MM.1S (cell line): ENCODE measurements at regions not wholly inside any gene's neighbourhood (a gene's known extent, or its start where the extent isn't known, plus 50 kb on each side); places are given as distances from the start of the nearest gene placed in this dataset.

Experiments
- DNase-seq: peaks from one replicate; pipeline ENCODE4 v3.0.0-alpha.2; 2015
- H2AFZ ChIP-seq: fragments of 300-600 bp; sonication (generic); 2 replicates; pipeline ENCODE4 v1.6.0; 2016; ENCODE audit warnings: antibody characterized with exemption, low read length
- H3F3A ChIP-seq: fragments of 300-600 bp; sonication (generic); 2 replicates; pipeline ENCODE4 v1.6.1; 2016; ENCODE audit warnings: mild to moderate bottlenecking, antibody characterized with exemption, low read length, moderate library complexity, mixed read lengths; ENCODE audit not compliant: insufficient read depth
- H3K27ac ChIP-seq: fragments of 300-600 bp; sonication (generic); 2 replicates; pipeline ENCODE4 v1.5.1; 2016; ENCODE audit warnings: mild to moderate bottlenecking, low read length
- H3K27me3 ChIP-seq: fragments of 300-600 bp; sonication (generic); replicated peaks from 2 replicates; pipeline ENCODE4 v1.6.0; 2016; ENCODE audit warnings: low read length; ENCODE audit not compliant: insufficient read depth
- H3K36me3 ChIP-seq: fragments of 300-600 bp; sonication (generic); replicated peaks from 2 replicates; pipeline ENCODE4 v1.6.1; 2016; ENCODE audit warnings: mild to moderate bottlenecking, low read length, mixed read lengths; ENCODE audit not compliant: insufficient read depth
- H3K4me1 ChIP-seq: fragments of 300-600 bp; sonication (generic); 2 replicates; pipeline ENCODE4 v1.6.1; 2016; ENCODE audit warnings: low read length, mixed read lengths
- H3K4me2 ChIP-seq: fragments of 300-600 bp; sonication (generic); 2 replicates; pipeline ENCODE4 v1.6.0; 2016; ENCODE audit warnings: low read depth, low read length
- H3K4me3 ChIP-seq: fragments of 300-600 bp; sonication (generic); 2 replicates; pipeline ENCODE4 v1.5.1; 2016; ENCODE audit warnings: low read length, mixed read lengths
- H3K79me2 ChIP-seq: fragments of 300-600 bp; sonication (generic); 2 replicates; pipeline ENCODE4 v1.6.1; 2016; ENCODE audit warnings: mixed run types, low read length, mixed read lengths
- H3K9ac ChIP-seq: fragments of 300-600 bp; sonication (generic); 2 replicates; pipeline ENCODE4 v1.6.1; 2016; ENCODE audit warnings: low read length, mixed read lengths
- H3K9me2 ChIP-seq: fragments of 300-600 bp; sonication (generic); replicated peaks from 2 replicates; pipeline ENCODE4 v1.6.1; 2016; ENCODE audit warnings: mild to moderate bottlenecking, low read length, mixed read lengths; ENCODE audit not compliant: insufficient read depth
- H3K9me3 ChIP-seq: fragments of 300-600 bp; sonication (generic); replicated peaks from 2 replicates; pipeline ENCODE4 v1.6.1; 2016; ENCODE audit warnings: mild to moderate bottlenecking, low read length, mixed read lengths; ENCODE audit not compliant: insufficient read depth
- H4K20me1 ChIP-seq: fragments of 300-600 bp; sonication (generic); 2 replicates; pipeline ENCODE4 v1.6.1; 2016; ENCODE audit warnings: mild to moderate bottlenecking, low read length, moderate library complexity, mixed read lengths; ENCODE audit not compliant: insufficient read depth
- EZH2 ChIP-seq: fragments of 300-600 bp; sonication (generic); optimal IDR thresholded peaks from 2 replicates; pipeline ENCODE3; 2017; ENCODE audit warnings: low read depth, mild to moderate bottlenecking, antibody characterized with exemption, low read length, mixed read lengths
- EZH2phosphoT487 ChIP-seq: fragments of 300-600 bp; sonication (generic); IDR thresholded peaks from 2 replicates; pipeline ENCODE4 v1.6.1; 2018; ENCODE audit warnings: antibody characterized with exemption, low read length
- TF ChIP-seq, protein P1 (sequence below): fragments of 300-600 bp; sonication (generic); IDR thresholded peaks from 2 replicates; pipeline ENCODE4 v1.5.1; 2016; ENCODE audit warnings: antibody characterized with exemption, low read length, mixed read lengths

DNA sequence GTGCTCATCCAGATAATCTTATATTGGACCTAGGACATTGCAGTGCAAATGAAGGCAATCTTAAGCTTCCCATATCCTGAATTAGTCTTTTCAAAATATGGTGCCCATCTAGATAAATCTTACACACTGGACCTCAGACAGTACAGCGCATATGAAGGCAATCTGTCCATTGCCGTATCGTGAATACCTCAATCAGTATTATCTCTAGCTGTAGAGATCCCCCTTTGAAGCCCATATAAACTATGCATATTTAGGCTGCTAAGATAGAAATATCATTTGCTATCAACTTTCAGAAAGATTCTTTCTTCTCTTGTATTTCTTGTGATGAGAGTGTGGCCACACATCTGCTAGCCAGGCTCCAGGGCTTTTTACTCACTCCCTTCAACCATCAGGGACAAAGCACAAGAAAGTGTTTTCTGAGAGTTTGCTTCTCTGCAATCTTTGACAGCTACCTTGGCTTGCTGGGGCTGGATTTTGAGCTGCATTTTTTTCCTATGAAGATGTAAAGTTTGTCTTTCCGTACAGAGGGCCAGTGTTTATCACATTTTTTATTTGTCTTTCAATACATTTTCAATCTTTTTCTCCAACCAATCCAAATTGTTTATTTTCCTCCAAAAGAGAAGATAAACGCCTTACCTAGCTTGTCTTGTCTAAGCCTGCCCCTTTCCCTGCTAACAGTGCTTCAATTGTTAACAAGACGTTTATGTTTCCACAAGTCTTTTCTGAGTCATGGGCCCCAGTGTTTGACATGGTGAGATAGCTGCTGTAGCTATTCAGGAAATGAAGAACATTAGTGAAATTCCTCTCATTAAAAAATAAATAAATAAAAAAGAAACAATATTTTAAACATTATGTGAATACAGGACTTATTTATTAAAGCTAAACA lies 57.6 kb upstream of the FAT1 start:
- Histone ChIP-seq H3K4me2 (no peak overlapping the region), H3K9me3 (no peaks in the 10 kb centered on the region), H4K20me1 (no peaks in the 10 kb centered on the region), H3K79me2 (no peaks in the 10 kb centered on the region), H3K9me2 (no peaks in the 10 kb centered on the region), H3F3A (no peaks in the 10 kb centered on the region), H3K27me3 (no peaks in the 10 kb centered on the region), H3K4me3 (no peak overlapping the region), H3K27ac (no peak overlapping the region), H2AFZ (no peak overlapping the region), H3K36me3 (no peaks in the 10 kb centered on the region), H3K9ac (no peak overlapping the region), H3K4me1 (no peaks in the 10 kb centered on the region)
- DNase-seq, result no peak
- TF ChIP-seq EZH2, result no peak
- TF ChIP-seq EZH2phosphoT487, result no peak
- TF ChIP-seq, protein P1, sequence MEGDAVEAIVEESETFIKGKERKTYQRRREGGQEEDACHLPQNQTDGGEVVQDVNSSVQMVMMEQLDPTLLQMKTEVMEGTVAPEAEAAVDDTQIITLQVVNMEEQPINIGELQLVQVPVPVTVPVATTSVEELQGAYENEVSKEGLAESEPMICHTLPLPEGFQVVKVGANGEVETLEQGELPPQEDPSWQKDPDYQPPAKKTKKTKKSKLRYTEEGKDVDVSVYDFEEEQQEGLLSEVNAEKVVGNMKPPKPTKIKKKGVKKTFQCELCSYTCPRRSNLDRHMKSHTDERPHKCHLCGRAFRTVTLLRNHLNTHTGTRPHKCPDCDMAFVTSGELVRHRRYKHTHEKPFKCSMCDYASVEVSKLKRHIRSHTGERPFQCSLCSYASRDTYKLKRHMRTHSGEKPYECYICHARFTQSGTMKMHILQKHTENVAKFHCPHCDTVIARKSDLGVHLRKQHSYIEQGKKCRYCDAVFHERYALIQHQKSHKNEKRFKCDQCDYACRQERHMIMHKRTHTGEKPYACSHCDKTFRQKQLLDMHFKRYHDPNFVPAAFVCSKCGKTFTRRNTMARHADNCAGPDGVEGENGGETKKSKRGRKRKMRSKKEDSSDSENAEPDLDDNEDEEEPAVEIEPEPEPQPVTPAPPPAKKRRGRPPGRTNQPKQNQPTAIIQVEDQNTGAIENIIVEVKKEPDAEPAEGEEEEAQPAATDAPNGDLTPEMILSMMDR, result no peak

DNA sequence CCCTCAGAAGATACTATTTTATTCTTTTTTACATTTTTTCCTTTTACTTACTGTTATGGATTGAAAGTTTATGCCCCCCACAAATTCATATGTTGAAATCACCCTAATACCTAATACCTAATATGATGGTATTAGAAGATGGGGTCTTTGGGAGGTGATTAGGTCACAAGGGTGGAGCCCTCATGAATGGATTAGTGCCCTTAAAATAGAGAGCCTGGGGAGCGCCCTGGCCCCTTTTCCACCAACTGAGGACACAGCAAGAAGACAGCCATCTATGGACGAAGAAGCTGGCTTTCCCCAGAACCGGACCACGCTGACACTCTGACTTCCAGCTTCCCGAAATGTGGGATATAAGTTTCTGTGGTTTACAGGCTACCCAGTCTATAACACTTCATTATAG lies 58.6 kb upstream of the FAT1 start:
- H3K27ac ChIP-seq, result no peak overlapping the region
- no peak overlapping the region for H3K9ac ChIP-seq
- no peaks in the 10 kb centered on the region for H3K9me2 ChIP-seq
- H3K4me3 ChIP-seq, result no peak overlapping the region
- H2AFZ ChIP-seq, result no peak overlapping the region
- no peaks in the 10 kb centered on the region for H3K79me2 ChIP-seq
- H3F3A ChIP-seq, result no peaks in the 10 kb centered on the region
- no peak overlapping the region for H3K4me2 ChIP-seq
- TF ChIP-seq EZH2, result no peak
- no peaks in the 10 kb centered on the region for H3K27me3 ChIP-seq
- no peaks in the 10 kb centered on the region for H3K9me3 ChIP-seq
- no peaks in the 10 kb centered on the region for H3K36me3 ChIP-seq
- no peaks in the 10 kb centered on the region for H4K20me1 ChIP-seq
- H3K4me1 ChIP-seq, result no peaks in the 10 kb centered on the region
- DNase-seq, result no peak

DNA sequence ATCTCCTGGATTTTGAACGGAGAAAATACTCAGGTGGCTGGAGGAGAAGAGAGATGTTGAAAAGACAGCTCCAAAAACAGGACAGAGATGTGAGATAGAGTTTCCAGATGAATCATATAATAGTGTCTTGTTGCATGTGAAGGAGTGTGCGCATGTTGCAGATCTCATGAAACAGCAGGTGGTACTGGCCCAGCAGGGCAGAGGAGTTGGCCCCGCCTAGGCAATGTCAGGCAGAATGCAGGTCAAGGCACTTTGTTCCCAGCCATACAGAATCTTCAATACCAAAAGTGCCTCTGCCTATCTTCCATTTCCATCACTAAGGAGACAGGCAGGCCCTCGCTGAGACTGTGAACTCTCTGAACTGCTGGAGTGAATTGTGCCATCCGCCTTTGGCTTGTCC lies 63.9 kb upstream of the FAT1 start:
- H3K27ac ChIP-seq, result no peak overlapping the region
- no peak overlapping the region for H3K4me3 ChIP-seq
- no peak for TF ChIP-seq EZH2
- no peak for TF ChIP-seq EZH2phosphoT487
- TF ChIP-seq, protein P1, result no peak
- H3K9me3 ChIP-seq, result no peaks in the 10 kb centered on the region
- no peak overlapping the region for H2AFZ ChIP-seq
- H3K4me1 ChIP-seq, result peaks cover 2% of the 10 kb centered on the region
- no peaks in the 10 kb centered on the region for H3K27me3 ChIP-seq
- DNase-seq, result no peak
- no peaks in the 10 kb centered on the region for H3F3A ChIP-seq
- H3K79me2 ChIP-seq, result no peaks in the 10 kb centered on the region
- H3K4me2 ChIP-seq, result no peak overlapping the region
- H4K20me1 ChIP-seq, result no peaks in the 10 kb centered on the region
- no peak overlapping the region for H3K9ac ChIP-seq
- H3K36me3 ChIP-seq, result no peaks in the 10 kb centered on the region
- H3K9me2 ChIP-seq, result no peaks in the 10 kb centered on the region

DNA sequence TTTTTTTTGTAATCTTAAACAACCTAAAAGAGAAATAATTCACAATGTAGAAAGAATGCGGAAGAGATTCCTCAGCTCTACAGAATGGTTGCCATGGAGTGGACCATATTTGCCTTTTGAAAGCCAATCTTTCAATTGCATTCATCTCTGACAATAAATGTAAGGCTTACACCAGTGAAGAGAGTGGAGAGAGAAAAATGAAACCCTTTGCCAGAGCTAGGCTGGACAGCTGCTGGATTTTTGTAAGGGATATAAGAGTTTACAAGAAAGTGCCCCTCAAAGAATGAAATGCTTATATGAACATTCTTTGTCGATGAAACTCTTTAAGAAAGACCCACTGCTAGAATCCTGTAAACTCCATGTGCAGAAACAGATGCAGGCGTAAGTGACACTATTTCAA lies 66.0 kb upstream of the FAT1 start:
- peaks cover 16% of the 10 kb centered on the region for H3K4me1 ChIP-seq
- H3K9me2 ChIP-seq, result no peaks in the 10 kb centered on the region
- H2AFZ ChIP-seq, result no peak overlapping the region

More for the DNA sequence above, 66.0 kb upstream of the FAT1 start:
- Histone ChIP-seq H3K4me3 (no peak overlapping the region), H3K27me3 (no peaks in the 10 kb centered on the region), H3F3A (0 out of 2 replicates have a peak, but pooled peaks cover 5% of the 10 kb centered on the region), H3K9me3 (no peaks in the 10 kb centered on the region), H4K20me1 (no peaks in the 10 kb centered on the region), H3K36me3 (no peaks in the 10 kb centered on the region), H3K79me2 (no peaks in the 10 kb centered on the region), H3K27ac (no peak overlapping the region), H3K9ac (no peak overlapping the region), H3K4me2 (no peak overlapping the region)
- TF ChIP-seq, protein P1, result no peak
- TF ChIP-seq EZH2phosphoT487, result no peak
- no peak for TF ChIP-seq EZH2
- DNase-seq, result no peak
